ENCODE measurements at regions not wholly inside any gene's neighbourhood (a gene's known extent, or its start where the extent isn't known, plus 50 kb on each side); places are given as distances from the start of the nearest gene placed in this dataset.

- DNase-seq (ENCODE audit: low read depth), result no peak
- no peak for TF ChIP-seq CTCF (IDR thresholded peaks at IDR 0.05; ENCODE audit: insufficient read depth, low read depth, low read length, missing control alignments)
- no peak overlapping the region for H3K4me3 ChIP-seq (ENCODE audit: low read depth, low read length)
Observed at GRCh38 chr15:89421219-89421618, 75.2 kb downstream of the RHCG start.

GRCh38 chr15:89419370-89419984 is 76.9 kb downstream of the RHCG start:
- TF ChIP-seq CTCF (IDR thresholded peaks at IDR 0.05; ENCODE audit: insufficient read depth, low read depth, low read length, missing control alignments), result no peak
- no peak overlapping the region for H3K4me3 ChIP-seq (ENCODE audit: low read depth, low read length)
- DNase-seq (ENCODE audit: low read depth), result no peak

GRCh38 chr15:89417206-89417725 is 79.1 kb downstream of the RHCG start:
- H3K4me3 ChIP-seq (ENCODE audit: low read depth, low read length), result no peak overlapping the region
- no peak for TF ChIP-seq CTCF (IDR thresholded peaks at IDR 0.05; ENCODE audit: insufficient read depth, low read depth, low read length, missing control alignments)
- DNase-seq (ENCODE audit: low read depth), result no peak

GRCh38 chr15:89416339-89417183 is 79.8 kb downstream of the RHCG start:
- H3K4me3 ChIP-seq (ENCODE audit: low read depth, low read length), result no peak overlapping the region
- peak; percentile 95 for TF ChIP-seq CTCF (IDR thresholded peaks at IDR 0.05; ENCODE audit: insufficient read depth, low read depth, low read length, missing control alignments)
- DNase-seq (ENCODE audit: low read depth), result peak; percentile 88

DNA sequence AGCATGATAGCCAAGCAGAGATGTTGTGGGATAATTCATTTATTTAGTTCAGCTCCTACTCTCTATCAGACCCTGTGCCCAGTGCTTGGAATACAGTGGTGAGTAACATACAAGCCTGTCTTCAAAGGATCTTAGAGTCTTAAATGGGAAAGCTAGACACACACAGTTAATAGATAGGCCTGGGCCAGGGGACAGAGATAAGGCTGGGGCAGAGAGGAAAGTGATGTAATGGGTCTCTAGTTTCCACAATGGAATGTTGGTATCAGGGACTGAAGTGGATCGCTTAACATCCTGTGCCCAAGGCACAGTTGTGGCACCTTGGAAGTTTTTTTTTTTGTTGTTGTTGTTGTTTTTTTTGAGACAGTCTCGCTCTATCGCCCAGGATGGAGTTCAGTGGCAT is 79.9 kb upstream of the POLG start:
- no peak for TF ChIP-seq CTCF (IDR thresholded peaks at IDR 0.05; ENCODE audit: insufficient read depth, low read depth, low read length, missing control alignments)
- DNase-seq (ENCODE audit: low read depth), result no peak
- no peak overlapping the region for H3K4me3 ChIP-seq (ENCODE audit: low read depth, low read length)

GRCh38 chr15:89413877-89414276 is 79.3 kb upstream of the POLG start:
- H3K4me3 ChIP-seq (ENCODE audit: low read depth, low read length), result no peak overlapping the region
- TF ChIP-seq CTCF (IDR thresholded peaks at IDR 0.05; ENCODE audit: insufficient read depth, low read depth, low read length, missing control alignments), result no peak
- DNase-seq (ENCODE audit: low read depth), result no peak

Data from GM12865 (cell line).